ENCODE measurements at regions not wholly inside any gene's neighbourhood (a gene's known extent, or its start where the extent isn't known, plus 50 kb on each side); places are given as distances from the start of the nearest gene placed in this dataset.
"Not testable (repeated sequence)": the region's sequence is repeated elsewhere in the genome, so short reads cannot be mapped to it uniquely, and the experiment has no call there.

- Mint-ChIP-seq H3K4me3 (no peak overlapping the region), H3K4me1 (no peaks in the 10 kb centered on the region), H3K36me3 (no peaks in the 10 kb centered on the region), H3K27ac (no peak overlapping the region), H3K27me3 (ENCODE audit: low read depth in 3 of 3) (peaks cover 0 to 4% (median 2%) of the 10 kb centered on the region in 3 donors), H3K9me3 (peaks cover 0 to 4% (median 0%) of the 10 kb centered on the region in 6 donors)
- no peak for DNase-seq
These were observed 432.7 kb downstream of the EFNB2 start for GRCh38 chr13:106102786-106103185.

- H3K27ac Mint-ChIP-seq = no peak overlapping the region
- no peaks in the 10 kb centered on the region for H3K36me3 Mint-ChIP-seq
These were observed 434.3 kb downstream of the EFNB2 start for GRCh38 chr13:106101201-106101600.

DNA sequence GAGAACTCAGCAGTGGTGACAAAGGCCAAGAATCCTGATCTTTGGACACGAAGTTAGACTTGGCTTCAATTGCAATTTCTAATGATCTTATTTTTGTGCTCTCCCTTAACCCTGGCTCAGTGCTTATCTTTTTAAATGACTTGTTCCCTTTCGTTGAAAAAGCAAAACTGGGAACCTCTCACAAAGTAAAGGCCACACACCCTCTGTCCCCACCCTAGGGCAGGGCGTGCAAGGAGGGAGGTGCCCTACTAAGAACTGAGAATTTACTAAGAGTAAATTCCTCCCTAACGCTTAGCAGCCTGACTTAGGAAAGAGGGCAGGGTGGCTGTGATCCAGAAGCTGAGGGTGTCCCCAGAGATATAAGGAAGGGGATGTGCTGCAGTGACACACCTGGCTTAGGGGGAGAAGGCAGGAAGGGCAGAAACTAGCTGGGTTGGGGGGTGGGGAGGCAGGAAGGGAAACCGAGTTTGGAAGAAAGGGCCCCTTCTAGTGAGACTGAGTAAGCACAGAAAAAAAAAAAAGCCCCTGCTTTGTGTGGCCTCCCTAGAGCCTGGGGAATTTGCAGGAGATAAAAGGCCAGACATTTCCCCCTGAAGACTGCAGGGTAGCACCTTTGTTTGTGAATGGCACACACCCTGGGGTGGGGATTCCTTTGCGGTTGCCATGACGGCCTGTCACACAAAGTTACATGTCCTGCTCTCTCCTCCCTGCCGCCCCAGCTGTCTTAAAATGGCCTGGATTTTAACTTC, 435.1 kb downstream of the EFNB2 start:
- H3K9me3 Mint-ChIP-seq = peaks cover 0 to under 1% (median 0%) of the 10 kb centered on the region in 6 donors
- no peak overlapping the region for H3K4me3 Mint-ChIP-seq
- no peaks in the 10 kb centered on the region for H3K36me3 Mint-ChIP-seq
- no peak overlapping the region for H3K27ac Mint-ChIP-seq
- DNase-seq = no peak
- H3K4me1 Mint-ChIP-seq = no peaks in the 10 kb centered on the region
- peaks cover 1 to 5% (median 2%) of the 10 kb centered on the region in 3 donors for H3K27me3 Mint-ChIP-seq (ENCODE audit: low read depth in 3 of 3)

More at GRCh38 chr13:106101201-106101600, 434.3 kb downstream of the EFNB2 start:
- Mint-ChIP-seq H3K27me3 (ENCODE audit: low read depth in 3 of 3) (peaks cover 0 to 4% (median 2%) of the 10 kb centered on the region in 3 donors), H3K9me3 (peaks cover 0 to 4% (median 0%) of the 10 kb centered on the region in 6 donors), H3K4me1 (no peaks in the 10 kb centered on the region), H3K4me3 (no peak overlapping the region)
- DNase-seq = no peak

DNA sequence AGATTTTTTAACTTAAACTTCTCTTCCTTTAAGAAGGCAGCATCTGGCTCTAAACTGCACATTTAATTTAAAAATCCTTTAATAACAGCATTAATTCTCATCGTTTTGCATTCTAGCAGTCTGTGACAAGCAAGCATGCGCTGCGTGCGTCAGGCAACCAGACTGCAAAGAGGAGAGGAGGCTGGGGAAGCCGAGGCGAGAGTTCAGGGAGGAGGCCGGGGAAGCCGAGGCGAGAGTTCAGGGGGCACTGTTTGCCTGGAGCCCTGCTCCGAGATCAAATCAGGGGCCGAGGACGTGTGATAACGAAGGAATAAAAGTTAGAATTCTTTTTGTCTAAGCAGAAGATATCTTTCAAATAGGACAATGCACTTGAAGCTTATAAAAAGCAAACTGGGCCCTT, 435.7 kb downstream of the EFNB2 start:
- DNase-seq = no peak
- no peaks in the 10 kb centered on the region for H3K36me3 Mint-ChIP-seq
- no peak overlapping the region for H3K27ac Mint-ChIP-seq
- H3K9me3 Mint-ChIP-seq = no peaks in the 10 kb centered on the region
- H3K4me1 Mint-ChIP-seq = no peaks in the 10 kb centered on the region
- peaks cover 1 to 5% (median 2%) of the 10 kb centered on the region in 3 donors for H3K27me3 Mint-ChIP-seq (ENCODE audit: low read depth in 3 of 3)
- no peak overlapping the region for H3K4me3 Mint-ChIP-seq

- Mint-ChIP-seq H3K9me3 (no peaks in the 10 kb centered on the region), H3K36me3 (no peaks in the 10 kb centered on the region), H3K27me3 (ENCODE audit: low read depth in 3 of 3) (peaks cover 0 to 5% (median 1%) of the 10 kb centered on the region in 3 donors), H3K27ac (no peak overlapping the region), H3K4me1 (no peaks in the 10 kb centered on the region), H3K4me3 (no peak overlapping the region)
- DNase-seq = no peak
These were observed 436.7 kb downstream of the EFNB2 start for GRCh38 chr13:106098778-106099177.

GRCh38 chr13:106096661-106097092, 438.8 kb downstream of the EFNB2 start:
- H3K27me3 Mint-ChIP-seq (ENCODE audit: low read depth in 3 of 3) = peaks cover 0 to 5% (median 1%) of the 10 kb centered on the region in 3 donors
- H3K4me3 Mint-ChIP-seq = no peak overlapping the region
- peaks cover 0 to 5% (median 0%) of the 10 kb centered on the region in 6 donors for H3K9me3 Mint-ChIP-seq
- no peaks in the 10 kb centered on the region for H3K36me3 Mint-ChIP-seq
- DNase-seq = no peak
- H3K27ac Mint-ChIP-seq = no peak overlapping the region
- H3K4me1 Mint-ChIP-seq = no peaks in the 10 kb centered on the region

DNA sequence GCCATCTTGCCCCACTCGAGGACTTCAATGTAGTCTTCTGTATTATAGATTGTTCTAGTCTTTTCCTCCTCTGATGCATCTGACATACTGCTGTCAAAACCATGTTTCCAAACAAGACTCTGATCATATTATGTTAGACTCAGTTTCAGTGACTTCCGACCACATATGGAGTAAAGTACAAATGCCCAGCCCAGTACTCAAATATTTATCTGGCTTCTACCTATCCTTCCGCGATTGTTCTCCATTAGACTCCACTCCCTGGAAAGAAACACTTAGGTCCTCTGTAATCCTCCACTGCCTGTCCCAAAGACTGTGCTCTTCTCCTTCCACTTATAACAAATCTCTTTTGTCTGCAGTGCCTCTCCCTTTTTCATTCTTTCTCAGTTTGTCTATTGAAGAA, 439.5 kb downstream of the EFNB2 start:
- Mint-ChIP-seq H3K27me3 (ENCODE audit: low read depth in 3 of 3) (peaks cover 0 to 5% (median 1%) of the 10 kb centered on the region in 3 donors), H3K36me3 (no peaks in the 10 kb centered on the region), H3K4me3 (no peak overlapping the region), H3K27ac (no peak overlapping the region), H3K9me3 (peaks cover 0 to 5% (median 0%) of the 10 kb centered on the region in 6 donors), H3K4me1 (no peaks in the 10 kb centered on the region)
- no peak for DNase-seq

DNA sequence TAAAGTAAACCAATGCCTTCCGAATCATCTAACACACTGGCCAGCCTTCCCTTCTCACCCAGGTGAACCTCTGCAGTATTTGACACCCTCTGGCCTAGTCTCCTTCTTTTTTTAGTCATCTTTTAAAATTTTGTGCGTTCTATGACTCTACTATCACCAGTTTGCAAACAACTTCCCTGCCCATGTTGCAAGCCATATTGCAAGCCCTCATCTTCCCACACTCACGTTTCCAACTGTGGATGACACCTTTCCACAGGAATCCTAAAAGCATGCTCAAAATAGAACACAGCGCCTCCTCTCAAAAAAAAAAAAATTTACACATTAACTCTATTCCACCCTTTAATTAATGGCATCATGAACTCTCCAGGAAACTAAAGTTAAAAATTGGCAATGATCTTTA, 440.1 kb downstream of the EFNB2 start:
- peaks cover 0 to 5% (median 1%) of the 10 kb centered on the region in 3 donors for H3K27me3 Mint-ChIP-seq (ENCODE audit: low read depth in 3 of 3)
- DNase-seq = no peak
- H3K36me3 Mint-ChIP-seq = no peaks in the 10 kb centered on the region
- no peaks in the 10 kb centered on the region for H3K4me1 Mint-ChIP-seq
- H3K4me3 Mint-ChIP-seq = no peak overlapping the region
- H3K27ac Mint-ChIP-seq = no peak overlapping the region
- H3K9me3 Mint-ChIP-seq = peaks cover 0 to 5% (median 0%) of the 10 kb centered on the region in 6 donors

GRCh38 chr13:106090001-106090400, 445.5 kb downstream of the EFNB2 start:
- H3K27ac Mint-ChIP-seq = no peak overlapping the region
- no peak overlapping the region for H3K4me3 Mint-ChIP-seq
- no peak for DNase-seq
- no peaks in the 10 kb centered on the region for H3K36me3 Mint-ChIP-seq
- H3K9me3 Mint-ChIP-seq = peaks cover 0 to 9% (median 0%) of the 10 kb centered on the region in 6 donors
- H3K27me3 Mint-ChIP-seq (ENCODE audit: low read depth in 3 of 3) = peaks cover 0 to 2% (median 2%) of the 10 kb centered on the region in 3 donors
- no peaks in the 10 kb centered on the region for H3K4me1 Mint-ChIP-seq

GRCh38 chr13:106089261-106089980, 446.0 kb downstream of the EFNB2 start:
- H3K27me3 Mint-ChIP-seq (ENCODE audit: low read depth in 3 of 3) = peaks cover 0 to 2% (median 2%) of the 10 kb centered on the region in 3 donors
- no peaks in the 10 kb centered on the region for H3K36me3 Mint-ChIP-seq
- H3K4me1 Mint-ChIP-seq = no peaks in the 10 kb centered on the region
- H3K4me3 Mint-ChIP-seq = no peak overlapping the region
- H3K27ac Mint-ChIP-seq = no peak overlapping the region
- DNase-seq = no peak
- peaks cover 0 to 9% (median 0%) of the 10 kb centered on the region in 6 donors for H3K9me3 Mint-ChIP-seq

DNA sequence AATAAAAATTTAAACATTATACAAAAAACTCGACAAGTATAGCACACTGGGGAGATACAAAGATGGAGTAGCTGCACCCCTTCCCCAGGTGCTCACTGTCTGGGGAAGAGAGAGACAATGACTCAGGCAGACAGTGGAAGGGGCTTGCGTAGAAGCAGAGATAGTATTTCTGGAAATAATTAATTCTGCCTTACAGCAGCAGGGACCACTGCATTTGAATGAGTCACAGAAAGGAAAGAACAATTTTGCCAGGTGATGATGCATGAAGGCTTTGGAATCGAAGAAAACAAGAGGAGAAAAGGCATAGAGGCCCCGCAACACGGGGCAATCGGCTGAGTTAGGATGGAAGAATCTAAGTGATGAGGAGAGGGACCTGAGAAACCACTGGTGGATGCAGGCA, 447.4 kb downstream of the EFNB2 start:
- no peak for DNase-seq
- Mint-ChIP-seq H3K27me3 (ENCODE audit: low read depth in 3 of 3) (peaks cover 0 to 2% (median 2%) of the 10 kb centered on the region in 3 donors), H3K36me3 (no peaks in the 10 kb centered on the region), H3K27ac (no peak overlapping the region), H3K9me3 (peaks cover 0 to 9% (median 0%) of the 10 kb centered on the region in 6 donors), H3K4me3 (no peak overlapping the region), H3K4me1 (no peaks in the 10 kb centered on the region)

DNA sequence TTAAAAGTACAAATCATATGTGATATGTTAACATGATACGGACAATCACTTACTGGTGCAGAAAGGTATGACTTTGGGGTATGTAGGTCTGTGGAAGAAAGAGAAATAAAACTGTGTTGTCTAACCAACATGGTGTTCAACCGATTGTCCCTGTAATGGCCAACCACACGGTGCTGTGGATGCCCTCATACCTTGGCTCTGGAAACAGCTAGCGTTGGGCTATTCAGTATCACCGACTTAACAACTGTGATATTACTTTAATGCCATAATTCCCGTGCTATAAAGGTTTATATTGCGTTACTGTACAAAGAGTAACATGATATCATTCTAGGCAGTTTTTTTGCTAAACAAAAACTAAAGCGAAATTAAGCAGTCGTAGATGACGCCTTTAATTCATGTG, 448.3 kb downstream of the EFNB2 start:
- H3K4me1 Mint-ChIP-seq = no peaks in the 10 kb centered on the region
- no peak overlapping the region for H3K4me3 Mint-ChIP-seq
- H3K36me3 Mint-ChIP-seq = no peaks in the 10 kb centered on the region
- H3K27ac Mint-ChIP-seq = no peak overlapping the region
- H3K27me3 Mint-ChIP-seq (ENCODE audit: low read depth in 3 of 3) = peaks cover 0 to 2% (median under 1%) of the 10 kb centered on the region in 3 donors
- DNase-seq = no peak
- peaks cover 0 to 4% (median 0%) of the 10 kb centered on the region in 6 donors for H3K9me3 Mint-ChIP-seq

GRCh38 chr13:106083620-106084350, 451.7 kb downstream of the EFNB2 start:
- Mint-ChIP-seq H3K27ac (no peak overlapping the region), H3K4me3 (no peak overlapping the region), H3K36me3 (no peaks in the 10 kb centered on the region), H3K27me3 (ENCODE audit: low read depth in 3 of 3) (peaks cover 0 to 2% (median 0%) of the 10 kb centered on the region in 3 donors), H3K4me1 (no peaks in the 10 kb centered on the region), H3K9me3 (peaks cover 0 to 5% (median 0%) of the 10 kb centered on the region in 6 donors)
- no peak for DNase-seq

DNA sequence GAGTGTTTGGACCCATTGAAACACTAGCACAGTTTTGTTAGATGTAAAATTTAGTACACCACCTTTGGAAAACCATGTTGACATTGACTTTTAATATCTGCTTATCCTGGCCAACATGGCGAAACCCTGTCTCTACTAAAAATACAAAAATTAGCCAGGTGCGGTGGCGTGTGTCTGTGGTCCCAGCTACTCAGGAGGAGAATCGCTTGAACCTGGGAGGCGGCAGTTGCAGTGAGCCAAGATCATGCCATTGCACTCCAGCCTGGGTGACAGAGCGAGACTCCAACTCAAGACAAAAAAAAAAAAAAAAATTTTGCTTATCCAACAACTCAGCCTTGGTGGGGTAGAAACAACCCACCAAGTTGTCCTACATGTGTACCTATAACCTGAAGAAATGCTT, 454.2 kb downstream of the EFNB2 start:
- not testable (repeated sequence) for H3K27ac Mint-ChIP-seq; H3K9me3 Mint-ChIP-seq; H3K27me3 Mint-ChIP-seq (ENCODE audit: low read depth in 3 of 3); H3K36me3 Mint-ChIP-seq; DNase-seq; H3K4me3 Mint-ChIP-seq; H3K4me1 Mint-ChIP-seq
